ENCODE measurements at regions not wholly inside any gene's neighbourhood (a gene's known extent, or its start where the extent isn't known, plus 50 kb on each side); places are given as distances from the start of the nearest gene placed in this dataset.

DNA sequence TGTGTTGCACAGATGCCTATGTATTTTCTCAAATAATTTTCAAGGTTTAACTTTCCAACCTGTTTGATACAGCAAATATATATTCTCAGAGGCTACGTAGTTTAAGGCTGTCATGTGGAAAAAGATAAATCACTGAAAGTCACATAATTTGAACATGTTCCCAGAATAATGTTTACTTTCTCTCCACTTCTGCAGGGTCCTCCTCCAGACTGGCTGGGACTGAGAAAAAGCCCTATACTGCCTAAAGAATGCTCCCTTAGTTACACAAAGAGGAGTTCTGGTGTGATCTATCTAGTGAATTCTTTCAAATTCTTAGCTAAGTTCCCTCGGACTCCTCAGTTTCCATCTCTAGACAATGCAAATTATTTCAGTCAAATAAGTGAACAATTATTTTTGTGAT lies 411.0 kb downstream of the C6orf118 start (continued):
- no peak for TF ChIP-seq KIAA2018 (CRISPR knock-in tag; IDR thresholded peaks at IDR 0.05; ENCODE audit: borderline replicate concordance)
- TF ChIP-seq, protein P1, sequence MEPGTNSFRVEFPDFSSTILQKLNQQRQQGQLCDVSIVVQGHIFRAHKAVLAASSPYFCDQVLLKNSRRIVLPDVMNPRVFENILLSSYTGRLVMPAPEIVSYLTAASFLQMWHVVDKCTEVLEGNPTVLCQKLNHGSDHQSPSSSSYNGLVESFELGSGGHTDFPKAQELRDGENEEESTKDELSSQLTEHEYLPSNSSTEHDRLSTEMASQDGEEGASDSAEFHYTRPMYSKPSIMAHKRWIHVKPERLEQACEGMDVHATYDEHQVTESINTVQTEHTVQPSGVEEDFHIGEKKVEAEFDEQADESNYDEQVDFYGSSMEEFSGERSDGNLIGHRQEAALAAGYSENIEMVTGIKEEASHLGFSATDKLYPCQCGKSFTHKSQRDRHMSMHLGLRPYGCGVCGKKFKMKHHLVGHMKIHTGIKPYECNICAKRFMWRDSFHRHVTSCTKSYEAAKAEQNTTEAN (CRISPR knock-in tag; conservative IDR thresholded peaks at IDR 0.05), result no peak

Data from HepG2 (cell line).